Activated CD4-positive, CD25-positive, alpha-beta regulatory T cell treated with anti-CD3 and anti-CD28 coated beads, Interleukin-2, amount 50 U/mL, for 24 hours (primary cell): ENCODE measurements at regions not wholly inside any gene's neighbourhood (a gene's known extent, or its start where the extent isn't known, plus 50 kb on each side); places are given as distances from the start of the nearest gene placed in this dataset.
"Not testable (repeated sequence)": the region's sequence is repeated elsewhere in the genome, so short reads cannot be mapped to it uniquely, and the experiment has no call there.

Experiments
- ATAC-seq, 2 donors: fragments of 150-1000 bp; cut with Tn5 transposase; one replicate each; pipeline ENCODE4 v1.10.0; 2021; ENCODE audit warnings: mild to moderate bottlenecking in 1 of 2, moderate library complexity in 1 of 2

DNA sequence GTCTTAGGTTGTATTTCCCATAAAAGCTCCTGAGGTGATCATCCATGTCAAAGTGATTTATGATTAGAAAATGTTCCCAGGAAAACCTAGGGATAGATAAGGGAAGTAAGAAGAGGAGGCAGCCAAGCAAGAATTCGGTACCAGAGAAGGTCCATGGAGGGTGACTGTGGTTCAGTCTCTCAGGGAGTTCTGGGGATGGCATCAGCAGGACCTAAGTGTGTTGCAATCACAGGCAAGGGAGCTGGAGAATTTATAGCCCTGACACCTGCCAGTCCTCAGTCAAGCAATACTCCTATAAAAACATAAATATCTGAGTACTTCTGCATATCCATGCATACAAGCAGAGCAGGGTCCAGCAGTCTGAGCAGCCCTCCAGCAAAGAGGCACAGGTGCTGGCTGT lies 95.6 kb upstream of the TOPAZ1 start:
- no peak for ATAC-seq

DNA sequence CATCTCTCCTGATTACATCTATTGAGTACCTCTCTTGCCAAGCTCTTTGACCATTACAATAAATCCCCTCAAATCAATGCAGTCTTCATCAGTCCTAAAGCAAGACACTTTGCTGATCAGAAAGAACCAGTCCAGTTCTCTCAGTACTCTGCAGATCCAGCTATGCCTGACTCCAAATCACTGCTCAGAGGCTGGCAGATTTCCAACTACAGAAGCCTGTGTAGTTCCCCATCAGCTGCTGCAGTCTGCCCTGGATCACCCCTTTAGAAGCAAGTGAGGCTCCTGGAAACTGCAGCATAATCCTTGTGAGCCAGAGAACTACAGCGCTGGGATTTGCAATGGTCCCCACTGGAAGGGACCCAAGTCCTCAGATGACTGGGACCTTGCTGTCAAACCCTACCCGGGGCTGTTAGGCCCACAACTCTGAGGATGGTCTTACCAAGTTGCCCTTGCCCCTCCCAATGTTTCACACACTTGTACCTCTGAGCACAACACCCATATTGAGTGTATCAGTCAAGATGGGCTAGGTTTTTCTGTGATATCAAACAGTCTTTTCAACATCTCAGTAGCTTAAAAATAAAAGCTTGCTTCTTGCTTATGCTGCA lies 81.9 kb upstream of the TOPAZ1 start:
- no peak for ATAC-seq

DNA sequence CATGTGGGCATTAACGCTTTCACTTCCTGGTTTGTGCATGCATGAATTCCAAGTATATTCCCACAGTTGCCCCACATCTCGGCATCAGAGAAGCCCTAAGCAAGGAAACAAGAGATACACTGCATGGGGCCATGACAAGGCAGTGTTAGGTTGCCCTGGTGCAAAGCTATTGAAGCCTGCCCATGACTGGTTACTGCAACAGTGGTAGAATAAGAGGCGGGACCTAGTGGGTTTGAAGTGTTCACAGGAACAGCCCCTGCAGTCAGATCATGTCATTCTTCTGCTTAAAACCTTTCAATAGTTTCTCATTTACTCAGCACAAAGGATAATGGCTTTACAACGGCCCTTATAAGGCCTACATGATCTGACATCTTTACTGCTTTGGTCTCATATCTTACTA lies 80.9 kb upstream of the TOPAZ1 start:
- no peak for ATAC-seq

DNA sequence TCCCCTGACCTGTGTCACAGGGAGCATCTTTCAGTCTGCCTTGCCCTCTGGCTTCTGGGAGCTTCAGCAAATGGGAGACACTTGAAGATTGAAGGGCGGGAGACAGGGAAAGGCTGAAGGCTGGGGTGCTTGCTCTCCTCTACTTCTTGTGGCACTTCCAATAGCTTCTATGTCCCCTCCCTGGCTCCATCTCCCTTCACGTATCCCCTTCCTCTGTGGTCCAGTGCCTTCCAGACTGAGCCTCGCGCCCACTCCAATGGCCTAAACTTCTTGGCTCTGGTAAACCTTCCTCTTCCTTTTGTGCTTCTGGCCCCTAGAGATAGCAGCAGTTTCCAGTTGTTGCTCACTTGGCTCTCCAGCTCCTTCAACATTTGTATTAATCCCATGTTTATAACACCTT lies 69.8 kb upstream of the TOPAZ1 start:
- ATAC-seq = no peak

DNA sequence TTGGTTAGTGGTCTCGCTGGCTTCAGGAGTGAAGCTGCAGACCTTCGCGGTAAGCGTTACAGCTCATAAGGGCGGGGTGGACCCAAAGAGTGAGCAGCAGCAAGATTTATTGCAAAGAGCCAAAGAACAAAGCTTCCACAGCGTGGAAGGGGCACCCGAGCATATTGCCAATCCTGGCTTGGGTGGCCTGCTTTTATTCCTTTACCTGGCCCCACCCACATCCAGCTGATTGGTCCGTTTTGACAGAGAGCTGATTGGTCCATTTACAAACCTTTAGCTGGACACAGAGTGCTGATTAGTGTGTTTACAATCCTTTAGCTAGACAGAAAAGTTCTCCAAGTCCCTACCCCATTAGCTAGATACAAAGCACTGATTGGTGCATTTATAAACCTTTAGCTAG lies 69.0 kb upstream of the TOPAZ1 start:
- not testable (repeated sequence) for ATAC-seq

DNA sequence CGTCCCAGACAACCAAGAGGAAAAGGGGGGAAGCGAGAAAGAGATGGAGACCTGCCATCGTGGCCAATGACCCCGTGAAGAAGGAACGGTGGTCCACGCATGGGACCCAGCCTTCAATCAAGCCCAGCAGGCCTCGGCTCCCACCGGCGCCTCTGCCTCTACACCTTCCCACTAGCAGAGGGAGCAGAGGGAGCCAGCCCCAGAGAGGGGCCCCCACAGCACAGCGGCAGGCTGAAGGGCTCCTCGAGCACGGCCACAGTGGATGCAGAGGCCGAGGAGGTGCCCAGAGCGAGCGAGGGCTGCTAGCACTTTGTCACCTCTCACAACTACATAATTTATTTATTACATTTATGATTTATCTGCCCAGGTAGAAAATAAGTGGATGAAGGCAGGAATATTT lies 68.4 kb upstream of the TOPAZ1 start:
- ATAC-seq = no peak

DNA sequence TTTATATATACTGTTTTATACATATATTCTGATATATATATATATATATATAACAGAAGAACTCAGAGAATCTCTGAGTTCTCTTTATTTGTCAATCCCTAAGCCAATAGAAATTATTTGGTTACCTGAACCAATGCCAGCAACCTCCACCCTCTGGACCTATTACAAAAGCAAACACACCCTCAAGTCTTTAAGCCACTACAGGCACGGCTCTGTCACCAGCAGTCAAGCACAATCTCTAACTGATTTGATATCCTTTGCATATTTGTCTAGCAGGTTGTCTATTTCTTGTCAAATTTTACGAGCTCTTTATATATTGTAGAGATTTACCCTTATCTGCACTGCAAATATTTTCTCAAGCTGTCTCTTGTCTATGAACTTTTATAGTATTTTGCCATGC lies 66.6 kb upstream of the TOPAZ1 start:
- no peak for ATAC-seq

DNA sequence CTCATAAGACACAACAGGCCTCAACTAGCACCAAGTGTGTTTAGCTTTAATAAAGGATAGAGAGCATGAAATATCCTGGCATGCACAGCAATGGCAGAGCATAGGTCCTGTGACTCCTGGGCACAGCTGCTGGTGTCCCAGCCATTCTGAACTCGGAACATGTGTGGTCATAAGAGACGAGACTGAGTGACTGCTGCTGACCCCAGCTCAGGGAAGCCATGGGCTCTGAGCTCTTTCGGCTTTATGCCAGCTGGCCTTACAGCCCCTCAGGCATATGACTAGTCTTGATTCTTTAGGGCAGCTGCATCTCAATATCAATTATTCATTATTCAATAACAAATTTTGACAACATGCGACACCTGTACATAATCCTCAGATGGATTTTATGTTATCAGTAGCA lies 62.4 kb upstream of the TOPAZ1 start:
- ATAC-seq = no peak

DNA sequence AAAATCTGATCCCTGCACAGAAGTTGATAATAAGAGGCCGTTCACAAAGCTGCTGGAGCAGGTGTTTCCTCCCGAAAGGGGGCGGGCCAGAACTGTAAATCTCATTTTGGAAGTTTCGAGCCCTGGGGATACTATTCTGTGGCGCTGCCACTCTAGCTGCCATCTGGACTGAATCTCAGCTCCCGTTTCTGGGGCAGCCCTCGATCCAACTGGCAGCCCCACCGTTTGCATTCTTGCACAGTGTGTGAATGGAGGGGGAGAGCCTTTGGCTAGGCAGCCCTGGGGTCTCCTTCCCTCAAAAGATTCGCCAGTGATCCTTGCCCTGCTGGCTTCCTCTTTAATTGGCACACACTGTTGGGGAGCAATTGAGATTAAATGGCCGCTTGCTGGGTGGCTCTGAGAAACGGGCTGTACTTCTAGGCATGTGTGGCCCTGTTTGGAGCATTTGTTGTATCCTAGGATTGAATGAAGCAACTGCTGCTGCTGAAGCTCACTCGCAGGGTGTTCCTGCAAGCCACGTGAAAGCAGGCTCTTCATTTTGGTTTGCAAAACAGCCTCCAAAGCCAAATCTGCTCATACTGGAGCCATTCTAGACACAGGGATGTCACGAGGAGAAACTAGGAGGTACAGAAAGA lies 57.2 kb upstream of the TOPAZ1 start:
- no peak for ATAC-seq

DNA sequence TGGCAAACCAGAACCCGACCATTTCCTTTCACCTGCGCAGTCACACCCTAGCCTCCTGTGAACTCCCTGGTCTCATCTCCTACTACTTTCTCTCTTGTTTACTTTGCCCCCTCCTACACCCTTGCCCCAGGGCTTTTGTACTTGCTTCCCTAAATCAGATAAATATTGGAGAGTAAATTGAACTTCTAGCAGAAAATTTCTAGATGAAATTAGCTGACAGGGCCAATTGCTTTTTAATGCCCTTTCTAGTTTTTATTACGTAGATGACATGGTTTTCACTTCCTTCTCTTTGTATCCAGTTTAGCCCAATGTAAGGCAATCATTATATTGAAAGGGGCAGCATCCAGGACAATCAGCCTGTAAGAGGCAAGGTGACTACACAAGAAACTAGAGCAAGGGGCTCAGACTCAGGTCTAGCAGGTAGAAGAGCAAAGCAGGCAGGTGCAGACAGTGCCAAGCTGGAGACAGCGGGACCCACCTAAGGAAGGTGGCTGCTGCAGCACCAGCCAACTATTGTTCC lies 56.2 kb upstream of the TOPAZ1 start:
- no peak for ATAC-seq

DNA sequence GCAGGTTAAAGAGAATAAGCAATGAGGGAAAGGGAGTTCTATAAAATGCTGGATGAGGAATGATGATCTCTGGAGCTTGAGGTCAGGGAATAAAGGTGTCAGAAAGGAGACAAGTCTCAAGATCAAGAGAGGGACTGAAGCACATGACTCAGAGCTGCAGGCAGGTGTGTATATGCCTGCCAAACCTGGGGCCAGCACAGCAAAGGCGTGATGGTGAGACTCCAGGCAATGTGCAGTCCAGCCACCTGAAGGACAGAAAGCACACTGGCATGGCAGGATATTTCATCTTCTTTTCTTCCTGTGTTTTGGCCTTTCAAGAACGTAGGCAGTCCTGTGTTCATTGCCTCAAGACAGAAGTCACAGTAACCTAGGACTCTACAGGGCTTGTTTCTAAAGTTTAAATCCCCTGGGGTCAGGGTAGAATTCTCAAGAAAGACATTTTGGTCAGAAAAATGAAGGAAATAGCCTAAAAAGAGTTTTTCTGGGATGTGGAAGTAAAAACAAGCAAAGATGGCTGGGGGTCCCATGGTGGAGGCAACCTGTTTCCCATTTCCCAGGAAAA lies 55.5 kb upstream of the TOPAZ1 start:
- ATAC-seq = no peak

DNA sequence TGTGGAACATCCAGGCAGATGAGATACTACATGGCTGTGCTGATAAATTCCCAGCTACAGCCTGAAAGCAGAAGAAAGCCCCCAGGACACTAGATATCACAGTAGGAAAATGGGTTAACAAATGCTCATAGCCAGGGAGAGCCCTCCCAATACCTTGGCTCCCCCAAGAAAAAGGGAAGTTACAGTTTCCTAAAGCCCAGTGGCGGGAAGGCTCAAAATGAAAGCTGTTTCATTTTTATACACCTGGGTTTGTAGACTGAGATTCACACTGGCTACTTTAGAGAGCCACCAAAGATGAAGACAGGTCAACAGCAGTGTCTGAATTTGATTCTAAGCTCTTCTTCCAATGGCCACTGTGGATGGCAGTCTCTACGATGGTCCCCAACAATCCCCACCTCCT lies 55.0 kb upstream of the TOPAZ1 start:
- no peak for ATAC-seq
